Stomach (tissue), 8 donors: ENCODE measurements at regions not wholly inside any gene's neighbourhood (a gene's known extent, or its start where the extent isn't known, plus 50 kb on each side); places are given as distances from the start of the nearest gene placed in this dataset.

ENCODE experiments used
- DNase-seq, 2 donors: peaks; one replicate each; pipeline versions ENCODE4 v3.0.0 to v3.0.0-alpha.2; 2013 to 2019
- H3K27ac ChIP-seq, 5 donors: fragments of 200-600 bp in 4 of 5; sonication (generic) in 4 of 5; one replicate each; pipeline ENCODE4 v1.5.1; 2013 to 2019; ENCODE audit warnings: mild to moderate bottlenecking in 1 of 5, moderate library complexity in 1 of 5
- H3K27me3 ChIP-seq, 3 donors: fragments of 200-600 bp; sonication (generic); one replicate each; pipeline ENCODE4 v1.5.1; 2017 to 2019; ENCODE audit warnings: mixed run types in 1 of 3
- H3K36me3 ChIP-seq, 4 donors: fragments of 200-600 bp; sonication (generic); 1 replicate in 3 of 4; 2 replicates in 1 of 4; pipeline ENCODE4 v1.5.1; 2016 to 2019
- H3K4me1 ChIP-seq, 4 donors: fragments of 200-600 bp; sonication (generic); one replicate each; pipeline ENCODE4 v1.5.1; 2016 to 2019
- H3K4me3 ChIP-seq, 4 donors: fragments of 200-600 bp; sonication (generic) in 3 of 4; one replicate each; pipeline ENCODE4 v1.5.1; 2016 to 2019; ENCODE audit warnings: mild to moderate bottlenecking in 1 of 4
- H3K9me3 ChIP-seq, 4 donors: fragments of 200-600 bp; sonication (generic); one replicate each; pipeline ENCODE4 v1.5.1; 2016 to 2019
- CTCF ChIP-seq, 7 experiments: fragments of 450-650 bp in 4 of 7; fragments of 200-600 bp in 3 of 7; sonication (generic) in 3 of 7; IDR thresholded peaks; one replicate each; pipeline ENCODE4 v1.5.1; 2016 to 2019; ENCODE audit warnings: antibody characterized with exemption in 7 of 7, control low read depth in 2 of 7, mild to moderate bottlenecking in 1 of 7
- EP300 ChIP-seq: sonication (generic); formaldehyde crosslinking; IDR thresholded peaks from one replicate; pipeline ENCODE4 v1.6.1; 2017; ENCODE audit warnings: antibody characterized with exemption
- POLR2A ChIP-seq, 4 donors: fragments of 450-650 bp; IDR thresholded peaks; one replicate each; pipeline ENCODE4 v1.6.1; 2016; ENCODE audit warnings: antibody characterized with exemption in 4 of 4, control low read depth in 2 of 4, mild to moderate bottlenecking in 1 of 4, moderate library complexity in 1 of 4
- POLR2AphosphoS5 ChIP-seq, 3 donors: sonication (generic); formaldehyde crosslinking; IDR thresholded peaks; one replicate each; pipeline ENCODE4 v1.6.1; 2016; ENCODE audit warnings: antibody characterized with exemption in 3 of 3
- WGBS, 5 donors: extraction: QIAGEN DNeasy Blood & Tissue Kit in 3 of 5; methylation state at CpG; one replicate each; pipeline versions ENCODE4 v1.1.5 to v1.1.7; 2013 to 2018; 5-methylcytosine and 5-hydroxymethylcytosine counted together
- intact Hi-C: fragments of 100-400 bp; cut with DNase I; formaldehyde crosslinking; loops from one replicate; pipeline ENCODE4 v1.15.1; 2023; ENCODE audit warnings: low total_unique reads
- donor health status: healthy with polysubstance abuse.
- donor health status: Bipolar disorder and iron deficiency.
- donor health status: healthy.

GRCh38 chr11:70841264-70841663 lies 411.1 kb downstream of the SHANK2 start:
- Histone ChIP-seq H3K4me3 (no peak overlapping the region), H3K9me3 (peaks cover 0 to 10% (median 5%) of the 10 kb centered on the region in 4 donors), H3K4me1 (no peaks in the 10 kb centered on the region), H3K36me3 (no peaks in the 10 kb centered on the region), H3K27ac (no peak overlapping the region), H3K27me3 (no peaks in the 10 kb centered on the region)
- DNase-seq: no peak
- intact Hi-C loops: no loop called here
- 92 to 99% (median 94%) methylated on average over 7 to 8 of the region's 8 CpGs for WGBS, 5 donors
- TF ChIP-seq EP300 (no peak), POLR2A (IDR thresholded peaks at IDR 0.05) (no peak), CTCF (IDR thresholded peaks at IDR 0.05) (no peak), POLR2AphosphoS5 (IDR thresholded peaks at IDR 0.05) (no peak)

DNA sequence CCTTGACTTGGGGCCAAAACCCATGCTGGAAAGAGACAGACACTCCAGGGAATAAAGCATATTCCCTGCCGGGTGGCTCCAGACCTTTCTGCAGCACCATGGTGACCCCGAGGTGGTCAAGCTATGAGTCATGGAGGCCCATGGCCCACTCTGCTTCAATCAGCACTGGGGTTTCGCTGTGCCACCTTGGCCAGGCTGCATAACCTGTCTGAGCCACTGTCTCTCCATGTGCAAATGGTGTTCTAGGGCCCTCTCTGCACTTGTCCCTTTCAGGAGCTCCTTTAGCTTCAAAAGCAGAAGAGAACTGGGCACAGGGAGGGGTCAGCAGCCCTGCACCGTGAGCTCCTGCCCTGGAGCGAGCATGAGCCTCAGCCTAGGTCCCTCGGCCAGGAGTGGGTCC lies 410.1 kb downstream of the SHANK2 start:
- TF ChIP-seq POLR2A (IDR thresholded peaks at IDR 0.05) (no peak), POLR2AphosphoS5 (IDR thresholded peaks at IDR 0.05) (no peak), EP300 (no peak), CTCF (IDR thresholded peaks at IDR 0.05) (no peak)
- H3K9me3 ChIP-seq: peaks cover 0 to 10% (median 5%) of the 10 kb centered on the region in 4 donors
- H3K27ac ChIP-seq: no peak overlapping the region
- 78 to 90% (median 85%) methylated on average over 5 to 6 of the region's 6 CpGs for WGBS, 5 donors
- no peaks in the 10 kb centered on the region for H3K4me1 ChIP-seq
- intact Hi-C loops: no loop called here
- DNase-seq: no peak
- H3K4me3 ChIP-seq: no peak overlapping the region
- H3K27me3 ChIP-seq: no peaks in the 10 kb centered on the region
- H3K36me3 ChIP-seq: no peaks in the 10 kb centered on the region

GRCh38 chr11:70842701-70843100 lies 409.7 kb downstream of the SHANK2 start:
- DNase-seq: no peak
- Histone ChIP-seq H3K9me3 (peaks cover 0 to 10% (median 5%) of the 10 kb centered on the region in 4 donors), H3K36me3 (no peaks in the 10 kb centered on the region), H3K27ac (no peak overlapping the region), H3K4me1 (no peaks in the 10 kb centered on the region), H3K4me3 (no peak overlapping the region), H3K27me3 (no peaks in the 10 kb centered on the region)
- no peak for TF ChIP-seq POLR2A (IDR thresholded peaks at IDR 0.05)
- TF ChIP-seq CTCF (IDR thresholded peaks at IDR 0.05): no peak
- no peak for TF ChIP-seq EP300
- intact Hi-C loops: no loop called here
- WGBS, 5 donors: 84 to 94% (median 91%) methylated on average over 11 to 14 of the region's 14 CpGs

DNA sequence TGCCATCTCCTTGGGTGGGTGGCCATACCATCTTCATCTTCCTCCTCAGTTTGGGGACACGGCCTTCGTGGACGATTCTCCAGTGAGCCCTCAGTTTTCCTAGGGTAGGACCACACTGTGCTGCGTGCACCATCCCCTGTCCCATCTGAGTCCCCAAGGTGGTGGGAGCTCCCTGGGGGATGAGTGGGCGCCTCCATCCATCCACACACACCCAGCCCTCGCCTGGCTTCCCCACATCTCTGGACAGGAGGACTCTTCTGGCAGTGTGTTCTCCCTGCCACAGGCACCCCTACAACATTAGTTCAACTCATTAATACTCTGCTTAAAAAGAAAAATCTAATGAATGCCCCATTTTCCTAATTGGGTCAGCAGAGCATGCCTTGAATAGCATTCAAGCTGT lies 408.5 kb downstream of the SHANK2 start:
- Histone ChIP-seq H3K27me3 (no peaks in the 10 kb centered on the region), H3K27ac (no peak overlapping the region), H3K4me3 (no peak overlapping the region), H3K36me3 (no peaks in the 10 kb centered on the region), H3K4me1 (no peaks in the 10 kb centered on the region), H3K9me3 (no peaks in the 10 kb centered on the region)
- no peak for TF ChIP-seq POLR2A (IDR thresholded peaks at IDR 0.05)
- no peak for TF ChIP-seq CTCF (IDR thresholded peaks at IDR 0.05)
- TF ChIP-seq POLR2AphosphoS5 (IDR thresholded peaks at IDR 0.05): no peak
- TF ChIP-seq EP300: no peak
- intact Hi-C loops: no loop called here
- WGBS, 5 donors: 89 to 96% (median 92%) methylated on average over 6 of the region's 6 CpGs
- no peak for DNase-seq
